ENCODE measurements at regions not wholly inside any gene's neighbourhood (a gene's known extent, or its start where the extent isn't known, plus 50 kb on each side); places are given as distances from the start of the nearest gene placed in this dataset.
"Not testable (repeated sequence)": the region's sequence is repeated elsewhere in the genome, so short reads cannot be mapped to it uniquely, and the experiment has no call there.

GRCh38 chr3:81894598-81894997, 133.2 kb upstream of the GBE1 start:
- H3K36me3 Mint-ChIP-seq (ENCODE audit: low read depth) = no peaks in the 10 kb centered on the region
- H3K4me1 Mint-ChIP-seq (ENCODE audit: low read depth) = no peaks in the 10 kb centered on the region
- H3K27me3 Mint-ChIP-seq = no peaks in the 10 kb centered on the region
- H3K9me3 Mint-ChIP-seq = no peaks in the 10 kb centered on the region
- no peak overlapping the region for H3K27ac Mint-ChIP-seq
- H3K4me3 Mint-ChIP-seq = no peak overlapping the region

GRCh38 chr3:81891055-81891895, 129.8 kb upstream of the GBE1 start:
- Mint-ChIP-seq H3K27ac (no peak overlapping the region), H3K4me1 (ENCODE audit: low read depth) (no peaks in the 10 kb centered on the region), H3K36me3 (ENCODE audit: low read depth) (no peaks in the 10 kb centered on the region), H3K27me3 (no peaks in the 10 kb centered on the region), H3K9me3 (no peaks in the 10 kb centered on the region), H3K4me3 (no peak overlapping the region)

- no peaks in the 10 kb centered on the region for H3K27me3 Mint-ChIP-seq
- H3K27ac Mint-ChIP-seq = no peak overlapping the region
- H3K4me3 Mint-ChIP-seq = no peak overlapping the region
- no peaks in the 10 kb centered on the region for H3K4me1 Mint-ChIP-seq (ENCODE audit: low read depth)
- no peaks in the 10 kb centered on the region for H3K36me3 Mint-ChIP-seq (ENCODE audit: low read depth)
- H3K9me3 Mint-ChIP-seq = no peaks in the 10 kb centered on the region
These were observed 127.6 kb upstream of the GBE1 start for GRCh38 chr3:81888914-81889557.

- Mint-ChIP-seq H3K4me1 (ENCODE audit: low read depth) (no peaks in the 10 kb centered on the region), H3K27me3 (no peaks in the 10 kb centered on the region), H3K9me3 (no peaks in the 10 kb centered on the region), H3K36me3 (ENCODE audit: low read depth) (no peaks in the 10 kb centered on the region), H3K4me3 (no peak overlapping the region), H3K27ac (no peak overlapping the region)
These were observed 126.0 kb upstream of the GBE1 start for GRCh38 chr3:81887448-81887847.

- no peak overlapping the region for H3K27ac Mint-ChIP-seq
- no peaks in the 10 kb centered on the region for H3K27me3 Mint-ChIP-seq
- no peaks in the 10 kb centered on the region for H3K36me3 Mint-ChIP-seq (ENCODE audit: low read depth)
- H3K9me3 Mint-ChIP-seq = no peaks in the 10 kb centered on the region
- H3K4me3 Mint-ChIP-seq = no peak overlapping the region
- H3K4me1 Mint-ChIP-seq (ENCODE audit: low read depth) = no peaks in the 10 kb centered on the region
These were observed 124.6 kb upstream of the GBE1 start for GRCh38 chr3:81886081-81886480.

- no peaks in the 10 kb centered on the region for H3K36me3 Mint-ChIP-seq (ENCODE audit: low read depth)
- H3K4me3 Mint-ChIP-seq = no peak overlapping the region
- no peak overlapping the region for H3K27ac Mint-ChIP-seq
- H3K4me1 Mint-ChIP-seq (ENCODE audit: low read depth) = no peaks in the 10 kb centered on the region
- no peaks in the 10 kb centered on the region for H3K27me3 Mint-ChIP-seq
- H3K9me3 Mint-ChIP-seq = no peaks in the 10 kb centered on the region
These were observed 123.3 kb upstream of the GBE1 start for GRCh38 chr3:81884791-81885190.

- H3K4me1 Mint-ChIP-seq (ENCODE audit: low read depth) = no peaks in the 10 kb centered on the region
- no peak overlapping the region for H3K27ac Mint-ChIP-seq
- H3K9me3 Mint-ChIP-seq = no peaks in the 10 kb centered on the region
- H3K36me3 Mint-ChIP-seq (ENCODE audit: low read depth) = no peaks in the 10 kb centered on the region
- no peak overlapping the region for H3K4me3 Mint-ChIP-seq
- H3K27me3 Mint-ChIP-seq = no peaks in the 10 kb centered on the region
These were observed 115.4 kb upstream of the GBE1 start for GRCh38 chr3:81876826-81877225.

GRCh38 chr3:81874738-81875137, 113.3 kb upstream of the GBE1 start:
- Mint-ChIP-seq H3K4me3 (no peak overlapping the region), H3K27me3 (peaks cover 4% of the 10 kb centered on the region), H3K27ac (no peak overlapping the region), H3K4me1 (ENCODE audit: low read depth) (no peaks in the 10 kb centered on the region), H3K9me3 (no peaks in the 10 kb centered on the region), H3K36me3 (ENCODE audit: low read depth) (no peaks in the 10 kb centered on the region)

GRCh38 chr3:81872566-81872965, 111.1 kb upstream of the GBE1 start:
- Mint-ChIP-seq H3K36me3 (ENCODE audit: low read depth) (no peaks in the 10 kb centered on the region), H3K9me3 (no peaks in the 10 kb centered on the region), H3K27me3 (peaks cover 4% of the 10 kb centered on the region), H3K4me3 (no peak overlapping the region), H3K4me1 (ENCODE audit: low read depth) (no peaks in the 10 kb centered on the region), H3K27ac (no peak overlapping the region)

- no peaks in the 10 kb centered on the region for H3K4me1 Mint-ChIP-seq (ENCODE audit: low read depth)
- peaks cover 4% of the 10 kb centered on the region for H3K27me3 Mint-ChIP-seq
- no peaks in the 10 kb centered on the region for H3K9me3 Mint-ChIP-seq
- no peak overlapping the region for H3K27ac Mint-ChIP-seq
- no peaks in the 10 kb centered on the region for H3K36me3 Mint-ChIP-seq (ENCODE audit: low read depth)
- no peak overlapping the region for H3K4me3 Mint-ChIP-seq
These were observed 110.1 kb upstream of the GBE1 start for GRCh38 chr3:81871358-81872155.

GRCh38 chr3:81869382-81869781, 107.9 kb upstream of the GBE1 start:
- Mint-ChIP-seq H3K27ac (no peak overlapping the region), H3K36me3 (ENCODE audit: low read depth) (no peaks in the 10 kb centered on the region), H3K4me3 (no peak overlapping the region), H3K4me1 (ENCODE audit: low read depth) (no peaks in the 10 kb centered on the region), H3K27me3 (peaks cover 7% of the 10 kb centered on the region), H3K9me3 (no peaks in the 10 kb centered on the region)

- H3K36me3 Mint-ChIP-seq (ENCODE audit: low read depth) = no peaks in the 10 kb centered on the region
- peaks cover 7% of the 10 kb centered on the region for H3K27me3 Mint-ChIP-seq
- H3K9me3 Mint-ChIP-seq = no peaks in the 10 kb centered on the region
- no peak overlapping the region for H3K4me3 Mint-ChIP-seq
- H3K4me1 Mint-ChIP-seq (ENCODE audit: low read depth) = no peaks in the 10 kb centered on the region
- no peak overlapping the region for H3K27ac Mint-ChIP-seq
These were observed 107.2 kb upstream of the GBE1 start for GRCh38 chr3:81868597-81868996.

- H3K36me3 Mint-ChIP-seq (ENCODE audit: low read depth) = no peaks in the 10 kb centered on the region
- H3K27ac Mint-ChIP-seq = no peak overlapping the region
- H3K27me3 Mint-ChIP-seq = peaks cover 7% of the 10 kb centered on the region
- H3K9me3 Mint-ChIP-seq = no peaks in the 10 kb centered on the region
- no peaks in the 10 kb centered on the region for H3K4me1 Mint-ChIP-seq (ENCODE audit: low read depth)
- H3K4me3 Mint-ChIP-seq = no peak overlapping the region
These were observed 106.4 kb upstream of the GBE1 start for GRCh38 chr3:81867875-81868274.

- H3K36me3 Mint-ChIP-seq (ENCODE audit: low read depth); H3K27ac Mint-ChIP-seq; H3K4me3 Mint-ChIP-seq; H3K9me3 Mint-ChIP-seq; H3K27me3 Mint-ChIP-seq; H3K4me1 Mint-ChIP-seq (ENCODE audit: low read depth): not testable (repeated sequence)
These were observed 103.7 kb upstream of the GBE1 start for GRCh38 chr3:81865164-81865563.

GRCh38 chr3:81864272-81864671, 102.8 kb upstream of the GBE1 start:
- no peak overlapping the region for H3K27ac Mint-ChIP-seq
- H3K36me3 Mint-ChIP-seq (ENCODE audit: low read depth) = no peaks in the 10 kb centered on the region
- no peak overlapping the region for H3K4me3 Mint-ChIP-seq
- no peaks in the 10 kb centered on the region for H3K9me3 Mint-ChIP-seq
- peaks cover 11% of the 10 kb centered on the region for H3K27me3 Mint-ChIP-seq
- H3K4me1 Mint-ChIP-seq (ENCODE audit: low read depth) = no peaks in the 10 kb centered on the region

Measured in stimulated activated naive CD8-positive, alpha-beta T cell treated with anti-CD3 and anti-CD28 coated beads, Interleukin-15, Interleukin-2, amounts not matched to agents 100 ng/mL and 50 ng/mL, for 24 hours (primary cell).